Endothelial cell of umbilical vein (primary cell): ENCODE measurements at regions not wholly inside any gene's neighbourhood (a gene's known extent, or its start where the extent isn't known, plus 50 kb on each side); places are given as distances from the start of the nearest gene placed in this dataset.

Experiments
- BruUV-seq: library from RNA; stranded (reverse); fragments of 400-500 nt; replicated peaks from 2 replicates; lab custom pipeline; 2021; lab: Mats Ljungman, UMichigan
- CTCF ChIA-PET: fragments of 300-600, 350-600 bp; sonication (Branson Sonifier 250); formaldehyde crosslinking; loops from one replicate; lab custom pipeline; 2021; ENCODE audit warnings: antibody characterized with exemption, inconsistent platforms; lab: Charles Lee
- POLR2A ChIA-PET: fragments of 300-600, 350-600 bp; sonication (Branson Sonifier 250); formaldehyde crosslinking; loops from one replicate; lab custom pipeline; 2021; ENCODE audit warnings: antibody characterized with exemption, inconsistent platforms; lab: Charles Lee
- DNase-seq: peaks from one replicate; pipeline ENCODE4 v3.0.0-alpha.2; 2011; ENCODE audit warnings: low read depth, low spot score
- FAIRE-seq: peaks from 2 replicates; lab custom pipeline; 2011; peaks lifted over from hg19 to GRCh38; lab: Jason Lieb, UNC
- H2AFZ ChIP-seq: 2 replicates; pipeline ENCODE4 v1.6.0; 2012; ENCODE audit warnings: low read depth, low read length, control low read depth, inconsistent platforms
- H3K27ac ChIP-seq: 2 replicates; pipeline ENCODE4 v1.5.1; 2011; ENCODE audit warnings: low read depth, mild to moderate bottlenecking, control low read depth, low read length, moderate library complexity; ENCODE audit not compliant: insufficient read depth
- H3K27me3 ChIP-seq, 2 experiments: 2 replicates each; pipeline versions ENCODE4 v1.6.0 to v1.6.1; 2011; ENCODE audit warnings: low read length in 2 of 2, mixed read lengths in 1 of 2; ENCODE audit not compliant: control insufficient read depth in 2 of 2, insufficient read depth in 2 of 2
- H3K36me3 ChIP-seq, 2 experiments: 2 replicates in 1 of 2; 3 replicates in 1 of 2; pipeline ENCODE4 v1.5.1; 2011; ENCODE audit warnings: low read length in 2 of 2, mild to moderate bottlenecking in 1 of 2, moderate library complexity in 1 of 2; ENCODE audit not compliant: control insufficient read depth in 2 of 2, insufficient read depth in 2 of 2; ENCODE audit errors: extremely low read depth in 1 of 2
- H3K4me1 ChIP-seq: 3 replicates; pipeline ENCODE4 v1.5.1; 2011; ENCODE audit warnings: mild to moderate bottlenecking, low read length; ENCODE audit not compliant: control insufficient read depth, insufficient read depth; ENCODE audit errors: extremely low read depth
- H3K4me2 ChIP-seq: 2 replicates; pipeline ENCODE4 v1.6.1; 2011; ENCODE audit warnings: low read length, control low read depth, mixed read lengths; ENCODE audit not compliant: insufficient read depth
- H3K4me3 ChIP-seq, 3 experiments: fragments of 200-600 bp in 1 of 3; sonication (generic), shearing (Covaris generic) in 1 of 3; replicated peaks in 1 of 3; 2 replicates each; pipeline ENCODE4 v1.5.1; 2011 to 2016; ENCODE audit warnings: control low read depth in 3 of 3, low read length in 3 of 3, mild to moderate bottlenecking in 2 of 3, inconsistent platforms in 1 of 3, low read depth in 1 of 3, moderate library complexity in 1 of 3; ENCODE audit not compliant: insufficient read depth in 1 of 3
- H3K79me2 ChIP-seq: 2 replicates; pipeline ENCODE4 v1.6.0; 2012; ENCODE audit warnings: low read length, inconsistent platforms; ENCODE audit not compliant: control insufficient read depth, insufficient read depth
- H3K9ac ChIP-seq: replicated peaks from 2 replicates; pipeline ENCODE3; 2011; ENCODE audit warnings: low read length, control low read depth; ENCODE audit not compliant: insufficient read depth; ENCODE audit errors: extremely low read depth
- H3K9me1 ChIP-seq: replicated peaks from 3 replicates; pipeline ENCODE4 v1.6.0; 2011; ENCODE audit warnings: mild to moderate bottlenecking, low read length; ENCODE audit not compliant: control insufficient read depth, insufficient read depth; ENCODE audit errors: extremely low read depth
- H3K9me3 ChIP-seq: replicated peaks from 2 replicates; pipeline ENCODE4 v1.5.1; 2012; ENCODE audit warnings: low read length, inconsistent platforms; ENCODE audit not compliant: control insufficient read depth, insufficient read depth
- H4K20me1 ChIP-seq: replicated peaks from 2 replicates; pipeline ENCODE3; 2011; ENCODE audit warnings: mild to moderate bottlenecking, low read length; ENCODE audit not compliant: control insufficient read depth, insufficient read depth; ENCODE audit errors: extremely low read depth
- CTCF ChIP-seq, 2 donors: IDR thresholded peaks; 1 replicate in 1 of 2; 2 replicates in 1 of 2; pipeline ENCODE4 v1.5.1; 2011; ENCODE audit warnings: low read length in 2 of 2, mild to moderate bottlenecking in 2 of 2, moderate library complexity in 2 of 2, control low read depth in 1 of 2, inconsistent platforms in 1 of 2, low read depth in 1 of 2; ENCODE audit not compliant: insufficient read depth in 1 of 2; ENCODE audit errors: extremely low read depth in 1 of 2
- EZH2 ChIP-seq: IDR thresholded peaks from 2 replicates; pipeline ENCODE4 v1.6.1; 2012; ENCODE audit warnings: borderline replicate concordance, low read depth, mild to moderate bottlenecking, moderate library complexity, low read length, inconsistent platforms; ENCODE audit not compliant: severe bottlenecking
- FOS ChIP-seq: IDR thresholded peaks from 2 replicates; pipeline ENCODE4 v1.6.1; 2011; ENCODE audit warnings: mild to moderate bottlenecking, low read length, moderate library complexity, borderline replicate concordance; ENCODE audit not compliant: insufficient read depth
- GATA2 ChIP-seq: IDR thresholded peaks from 2 replicates; pipeline ENCODE4 v1.7.0; 2011; ENCODE audit warnings: low read depth, mild to moderate bottlenecking, moderate library complexity, mixed read lengths, low read length; ENCODE audit not compliant: insufficient read length, insufficient read depth
- JUN ChIP-seq: IDR thresholded peaks from 2 replicates; pipeline ENCODE4 v1.6.1; 2011; ENCODE audit warnings: borderline replicate concordance, low read depth; ENCODE audit not compliant: insufficient read length, insufficient read depth
- MAX ChIP-seq: IDR thresholded peaks from 2 replicates; pipeline ENCODE4 v1.6.1; 2011; ENCODE audit not compliant: insufficient read depth, insufficient read length
- MYC ChIP-seq: IDR thresholded peaks from one replicate; pipeline ENCODE4 v1.6.1; 2011; ENCODE audit warnings: mild to moderate bottlenecking, low read depth, low read length
- POLR2A ChIP-seq: IDR thresholded peaks from 2 replicates; pipeline ENCODE4 v1.6.1; 2012; ENCODE audit warnings: low read depth, mild to moderate bottlenecking, control low read depth, low read length
- POLR2AphosphoS5 ChIP-seq: IDR thresholded peaks from 2 replicates; pipeline ENCODE4 v1.6.1; 2012; ENCODE audit warnings: low read depth, mild to moderate bottlenecking, control low read depth, low read length, moderate library complexity; ENCODE audit not compliant: insufficient read depth
- dilution Hi-C: fragments of 300-500 bp; cut with MboI; formaldehyde crosslinking; loops from one replicate; pipeline ENCODE4 v1.15.0; 2019; ENCODE audit warnings: low sequenced_read_pairs; ENCODE audit not compliant: extremely low pct_ligation_motif_present
- intact Hi-C: fragments of 100-400 bp; cut with micrococcal nuclease; formaldehyde crosslinking; loops from one replicate; pipeline ENCODE4 v1.10.0; 2022

GRCh38 chr6:78559056-78559455 lies 308.3 kb upstream of the IRAK1BP1 start:
- intact Hi-C loops = no loop called here
- Histone ChIP-seq H3K4me1 (peaks cover 23% of the 10 kb centered on the region), H3K4me2 (no peak overlapping the region), H3K27me3 (no peaks in the 10 kb centered on the region), H3K36me3 (no peaks in the 10 kb centered on the region), H3K79me2 (peaks cover 3% of the 10 kb centered on the region), H3K27ac (no peak overlapping the region), H3K9me3 (peaks cover 4% of the 10 kb centered on the region), H4K20me1 (no peaks in the 10 kb centered on the region), H3K9ac (no peak overlapping the region), H3K9me1 (no peaks in the 10 kb centered on the region), H3K4me3 (no peak overlapping the region), H2AFZ (no peak overlapping the region)
- DNase-seq (no peak), FAIRE-seq (no peak)
- POLR2A ChIA-PET = no interaction called here
- no peak for TF ChIP-seq MYC
- TF ChIP-seq JUN = no peak
- TF ChIP-seq GATA2 = no peak
- no peak for TF ChIP-seq EZH2
- TF ChIP-seq MAX = no peak
- no peak for TF ChIP-seq FOS
- no peak for TF ChIP-seq POLR2A
- no peak for TF ChIP-seq CTCF (IDR thresholded peaks at IDR 0.05; ENCODE audit: extremely low read depth in 1 of 2, insufficient read depth in 1 of 2, low read depth in 1 of 2, low read length in 2 of 2)
- no peak for TF ChIP-seq POLR2AphosphoS5
- no TSS peak for BruUV-seq
- dilution Hi-C loops = no loop called here
- CTCF ChIA-PET = no interaction called here
